ENCODE measurements at regions not wholly inside any gene's neighbourhood (a gene's known extent, or its start where the extent isn't known, plus 50 kb on each side); places are given as distances from the start of the nearest gene placed in this dataset.

- Histone ChIP-seq H3K27me3 (no peaks in the 10 kb centered on the region), H3K9me3 (peaks cover 0 to 6% of the 10 kb centered on the region in 2 donors), H3K4me3 (no peak overlapping the region), H3K36me3 (no peaks in the 10 kb centered on the region), H3K27ac (no peak overlapping the region), H3K4me1 (no peaks in the 10 kb centered on the region)
- no peak for ATAC-seq
- no peak for DNase-seq
- no peak for TF ChIP-seq CTCF (IDR thresholded peaks at IDR 0.05)
- intact Hi-C loops (cut with DNase I) = no loop called here
Measured at GRCh38 chr1:220970311-220970710, 91.1 kb downstream of the HLX start.

- no peaks in the 10 kb centered on the region for H3K4me1 ChIP-seq
- H3K36me3 ChIP-seq = no peaks in the 10 kb centered on the region
- no peak overlapping the region for H3K4me3 ChIP-seq
- ATAC-seq (no peak), DNase-seq (no peak)
- H3K9me3 ChIP-seq = peaks cover 0 to 6% of the 10 kb centered on the region in 2 donors
- no peak for TF ChIP-seq CTCF (IDR thresholded peaks at IDR 0.05)
- intact Hi-C loops (cut with DNase I) = no loop called here
- no peaks in the 10 kb centered on the region for H3K27me3 ChIP-seq
- H3K27ac ChIP-seq = no peak overlapping the region
Measured at GRCh38 chr1:220971221-220971620, 92.0 kb downstream of the HLX start.

- Histone ChIP-seq H3K27me3 (no peaks in the 10 kb centered on the region), H3K27ac (no peak overlapping the region), H3K4me1 (no peaks in the 10 kb centered on the region), H3K9me3 (peaks cover 0 to 4% of the 10 kb centered on the region in 2 donors), H3K4me3 (no peak overlapping the region), H3K36me3 (no peaks in the 10 kb centered on the region)
- intact Hi-C loops (cut with DNase I) = no loop called here
- no peak for ATAC-seq
- no peak for DNase-seq
- no peak for TF ChIP-seq CTCF (IDR thresholded peaks at IDR 0.05)
Measured at GRCh38 chr1:220974431-220974830, 95.2 kb downstream of the HLX start.

- TF ChIP-seq CTCF (IDR thresholded peaks at IDR 0.05) = no peak
- ATAC-seq (no peak), DNase-seq (no peak)
- intact Hi-C loops (cut with DNase I) = no loop called here
- H3K36me3 ChIP-seq = no peaks in the 10 kb centered on the region
- H3K27ac ChIP-seq = no peak overlapping the region
- no peak overlapping the region for H3K4me3 ChIP-seq
- peaks cover 0 to 3% of the 10 kb centered on the region in 2 donors for H3K9me3 ChIP-seq
- H3K27me3 ChIP-seq = no peaks in the 10 kb centered on the region
- H3K4me1 ChIP-seq = no peaks in the 10 kb centered on the region
Measured at GRCh38 chr1:220976390-220976789, 97.1 kb downstream of the HLX start.

GRCh38 chr1:220979371-220979770 lies 100.1 kb downstream of the HLX start:
- Histone ChIP-seq H3K9me3 (no peaks in the 10 kb centered on the region), H3K27ac (no peak overlapping the region), H3K36me3 (no peaks in the 10 kb centered on the region), H3K27me3 (no peaks in the 10 kb centered on the region), H3K4me3 (no peak overlapping the region), H3K4me1 (no peaks in the 10 kb centered on the region)
- ATAC-seq (no peak), DNase-seq (no peak)
- intact Hi-C loops (cut with DNase I) = no loop called here
- TF ChIP-seq CTCF (IDR thresholded peaks at IDR 0.05) = no peak

All from left lung (tissue), 4 donors.